GM18951 (cell line): ENCODE measurements at regions not wholly inside any gene's neighbourhood (a gene's known extent, or its start where the extent isn't known, plus 50 kb on each side); places are given as distances from the start of the nearest gene placed in this dataset.

Experiments used
- POLR2A ChIP-seq: IDR thresholded peaks from 4 replicates; pipeline ENCODE4 v1.6.1; 2011; ENCODE audit warnings: mild to moderate bottlenecking; ENCODE audit not compliant: insufficient read length, insufficient read depth; ENCODE audit errors: extremely low read depth
- in situ Hi-C: fragments of 300-500 bp; cut with MboI; formaldehyde crosslinking; loops from one replicate; pipeline ENCODE4 v1.12.0; 2022; ENCODE audit warnings: low sequenced_read_pairs, mixed read lengths, inconsistent platforms; ENCODE audit not compliant: unreplicated experiment

- in situ Hi-C loops: no loop called here
- no peak for TF ChIP-seq POLR2A
Measured at GRCh38 chr2:226420646-226421045, 379.0 kb downstream of the IRS1 start.

GRCh38 chr2:226418521-226418920 lies 381.1 kb downstream of the IRS1 start:
- no peak for TF ChIP-seq POLR2A
- in situ Hi-C loops: no loop called here

GRCh38 chr2:226414335-226414734 lies 385.3 kb downstream of the IRS1 start:
- in situ Hi-C loops: no loop called here
- no peak for TF ChIP-seq POLR2A

- in situ Hi-C loops: no loop called here
- no peak for TF ChIP-seq POLR2A
Measured at GRCh38 chr2:226413498-226414130, 386.0 kb downstream of the IRS1 start.

DNA sequence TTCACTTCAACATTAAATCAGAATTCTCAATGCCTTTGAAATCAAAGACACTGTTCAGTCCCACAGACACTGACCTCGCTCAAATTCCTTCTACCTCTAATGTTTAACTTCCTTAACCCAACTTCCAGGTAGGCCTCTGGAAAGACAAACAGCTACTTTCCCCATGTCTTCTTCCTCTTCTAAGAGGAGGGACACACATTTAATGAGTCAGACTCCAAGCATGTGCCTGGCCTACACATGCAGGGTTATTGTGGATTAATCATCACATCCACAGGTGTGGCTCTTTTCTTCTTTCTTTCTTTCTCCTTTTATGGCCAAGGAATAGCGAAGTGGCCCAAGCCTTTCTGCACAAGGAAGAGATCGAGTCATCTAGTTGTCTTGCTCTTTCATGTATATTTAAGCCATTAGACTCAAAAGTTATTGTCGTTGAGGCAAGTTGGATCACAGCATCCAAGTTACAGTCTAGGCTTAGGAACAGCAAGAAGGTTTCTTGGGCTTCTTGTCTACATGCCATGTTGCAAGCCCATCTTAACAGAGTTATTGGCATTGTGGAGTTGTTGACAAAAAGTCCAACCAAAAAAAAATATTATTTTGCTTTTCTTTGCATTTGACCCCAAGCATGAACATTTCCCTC lies 387.8 kb downstream of the IRS1 start:
- no peak for TF ChIP-seq POLR2A
- in situ Hi-C loops: no loop called here

DNA sequence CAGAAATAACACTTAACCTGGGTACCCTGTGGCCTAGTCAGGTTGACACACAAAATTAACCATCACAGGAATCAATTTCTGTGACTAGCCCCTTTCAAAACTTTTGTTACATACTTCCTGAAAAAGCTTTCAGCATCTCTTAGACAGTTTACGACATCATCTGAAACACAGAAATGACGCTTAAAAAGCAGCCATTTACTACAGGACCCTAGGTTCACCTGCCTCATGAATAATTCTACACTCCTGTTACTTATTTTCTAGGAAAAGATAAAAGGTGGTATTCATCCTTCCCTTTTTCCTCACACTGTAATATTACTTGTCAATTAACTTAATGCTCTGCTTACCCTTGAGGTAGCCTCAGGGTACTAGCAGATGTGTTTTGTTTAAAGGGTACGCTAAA lies 388.4 kb downstream of the IRS1 start:
- TF ChIP-seq POLR2A: no peak
- in situ Hi-C loops: no loop called here

- in situ Hi-C loops: no loop called here
- TF ChIP-seq POLR2A: no peak
Measured at GRCh38 chr2:226410247-226410835, 389.3 kb downstream of the IRS1 start.

DNA sequence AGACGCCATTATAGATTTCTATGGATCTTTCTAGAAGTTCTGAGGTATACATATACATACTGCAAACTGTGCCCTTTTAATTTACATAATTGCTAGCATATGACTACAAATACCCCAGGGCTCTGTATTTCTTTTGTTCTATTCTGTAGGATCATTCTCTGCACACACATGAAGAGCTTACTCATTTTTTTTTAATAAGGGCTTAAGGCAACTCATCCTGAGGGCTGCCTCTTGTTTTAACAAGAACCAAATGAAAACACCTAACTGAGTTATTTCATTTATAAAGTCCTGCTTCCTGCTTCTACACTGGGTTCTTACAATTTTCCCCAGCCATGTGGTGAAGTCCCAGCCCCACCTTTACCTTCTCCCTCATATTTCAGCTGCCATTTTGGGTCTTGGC lies 390.5 kb downstream of the IRS1 start:
- TF ChIP-seq POLR2A: no peak
- in situ Hi-C loops: no loop called here

GRCh38 chr2:226408141-226408540 lies 391.5 kb downstream of the IRS1 start:
- in situ Hi-C loops: no loop called here

DNA sequence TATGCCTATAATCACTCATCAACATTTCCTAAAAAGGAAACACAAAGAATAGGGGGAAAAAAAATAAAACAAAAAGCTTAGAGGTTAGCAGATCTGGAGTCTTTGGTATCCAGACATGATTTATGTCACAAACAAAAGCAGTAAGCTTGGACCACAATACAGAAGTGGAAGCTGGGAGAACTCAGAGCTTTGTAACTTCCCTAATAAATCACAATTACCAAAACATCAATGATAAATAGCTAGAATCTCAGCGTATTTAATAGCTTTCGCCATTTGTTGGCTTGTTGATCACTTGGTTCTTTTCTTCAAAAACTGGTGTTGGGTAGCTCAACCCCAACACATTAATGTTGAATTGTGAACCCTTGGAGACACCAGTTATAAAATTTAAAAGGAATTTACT lies 392.5 kb downstream of the IRS1 start:
- no peak for TF ChIP-seq POLR2A
- in situ Hi-C loops: no loop called here

More at GRCh38 chr2:226408141-226408540, 391.5 kb downstream of the IRS1 start:
- TF ChIP-seq POLR2A: no peak

GRCh38 chr2:226405465-226405864 lies 394.2 kb downstream of the IRS1 start:
- TF ChIP-seq POLR2A: no peak
- in situ Hi-C loops: no loop called here

DNA sequence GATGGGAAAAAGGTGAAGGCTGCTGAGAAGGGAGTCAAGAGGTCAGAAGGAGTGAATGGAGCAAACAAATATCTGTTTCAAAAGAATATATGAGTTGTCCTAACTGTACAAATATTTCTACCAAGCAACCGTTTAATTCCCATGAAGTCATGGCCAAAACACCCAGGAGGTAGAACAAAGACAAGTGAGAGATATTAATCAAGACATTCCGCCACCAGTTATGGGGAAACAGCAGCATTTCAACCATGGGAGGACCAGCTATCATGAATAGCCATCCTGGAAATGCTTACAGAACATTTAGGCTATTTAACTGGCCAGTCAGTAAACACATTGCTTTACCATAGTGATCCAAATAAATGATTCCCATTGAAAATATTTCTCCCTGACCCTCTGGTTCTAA lies 396.3 kb downstream of the IRS1 start:
- in situ Hi-C loops: no loop called here
- TF ChIP-seq POLR2A: no peak

DNA sequence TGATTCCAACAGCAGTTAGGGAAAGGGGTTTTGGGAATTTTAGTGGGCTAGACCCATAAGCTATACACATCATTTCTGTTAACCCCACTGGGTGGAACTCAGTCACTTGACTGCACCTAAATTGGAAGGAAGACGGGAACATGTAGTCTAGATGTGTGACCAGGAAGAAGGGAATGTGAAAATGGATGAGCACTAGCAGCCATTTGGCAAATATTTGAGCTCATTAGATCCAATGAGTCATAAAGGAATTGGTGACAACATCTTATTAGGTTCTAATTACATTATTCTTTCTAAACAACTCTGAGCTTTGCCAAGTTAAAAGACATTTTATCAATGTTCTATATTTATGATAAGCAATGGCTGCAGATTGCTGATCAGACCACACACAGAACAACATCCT lies 400.6 kb downstream of the IRS1 start:
- TF ChIP-seq POLR2A: no peak
- in situ Hi-C loops: no loop called here

GRCh38 chr2:226398580-226398979 lies 401.0 kb downstream of the IRS1 start:
- in situ Hi-C loops: no loop called here
- TF ChIP-seq POLR2A: no peak
